A549 (cell line): ENCODE measurements at regions not wholly inside any gene's neighbourhood (a gene's known extent, or its start where the extent isn't known, plus 50 kb on each side); places are given as distances from the start of the nearest gene placed in this dataset.

Experiments used
- ATAC-seq, 2 experiments: fragments of 200-7000 bp in 1 of 2; fragments of >200 bp in 1 of 2; cut with Nextera tagmentation in 1 of 2; cut with Tn5 transposase in 1 of 2; 3 replicates each; pipeline versions ENCODE4 v1.8.0 to v1.9.1; 2018 to 2020; ENCODE audit warnings: mild to moderate bottlenecking in 1 of 2, moderate library complexity in 1 of 2
- CTCF ChIA-PET: fragments of 300-600 bp; sonication (Branson Sonifier 250); formaldehyde crosslinking; extraction: SDS; loops from one replicate; lab custom pipeline; 2021; ENCODE audit warnings: antibody characterized with exemption, inconsistent platforms; lab: Yijun Ruan, JAX
- POLR2A ChIA-PET: fragments of 350-600 bp; formaldehyde crosslinking; extraction: SDS; loops from one replicate; lab custom pipeline; 2021; ENCODE audit warnings: antibody characterized with exemption, inconsistent platforms; lab: Yijun Ruan, JAX
- DNase-seq, 2 experiments: peaks; one replicate each; pipeline versions ENCODE4 v3.0.0 to v3.0.0-alpha.2; 2011 to 2016; ENCODE audit warnings: low read depth in 1 of 2, low spot score in 1 of 2
- FAIRE-seq: peaks from 2 replicates; lab custom pipeline; 2011; peaks lifted over from hg19 to GRCh38; lab: Jason Lieb, UNC
- H3K27ac ChIP-seq, 2 experiments: fragments of >200 bp; sonication (Bioruptor Twin); formaldehyde crosslinking; 3 replicates each; pipeline ENCODE4 v1.5.1; 2016 to 2017
- H3K4me1 ChIP-seq: fragments of >200 bp; sonication (Bioruptor Twin); formaldehyde crosslinking; 3 replicates; pipeline ENCODE4 v1.6.1; 2016
- H3K4me2 ChIP-seq: fragments of >200 bp; sonication (Bioruptor Twin); formaldehyde crosslinking; 3 replicates; pipeline ENCODE4 v1.6.1; 2016
- H3K4me3 ChIP-seq: fragments of >200 bp; sonication (Bioruptor Twin); formaldehyde crosslinking; 3 replicates; pipeline ENCODE4 v1.5.1; 2016
- H3K9me3 ChIP-seq: fragments of >200 bp; sonication (Bioruptor Twin); formaldehyde crosslinking; 3 replicates; pipeline ENCODE4 v1.6.1; 2016
- CEBPB ChIP-seq, 2 experiments: fragments of >200 bp in 1 of 2; sonication (Bioruptor Twin) in 1 of 2; formaldehyde crosslinking in 1 of 2; IDR thresholded peaks; 2 replicates each; pipeline ENCODE4 v1.6.1; 2012 to 2016
- CHD4 ChIP-seq: fragments of 200-600 bp; sonication (generic); IDR thresholded peaks from 2 replicates; pipeline ENCODE4 v1.6.1; 2016; ENCODE audit warnings: antibody characterized with exemption, mild to moderate bottlenecking, borderline replicate concordance
- EHF ChIP-seq: fragments of 250-450 bp; sonication (Bioruptor Pico); IDR thresholded peaks from 2 replicates; pipeline ENCODE4 v1.5.0; 2020; ENCODE audit warnings: mild to moderate bottlenecking
- FOXS1 ChIP-seq: fragments of 250-450 bp; sonication (Bioruptor Pico); IDR thresholded peaks from 2 replicates; pipeline ENCODE4 v1.5.0; 2020; ENCODE audit warnings: mild to moderate bottlenecking, moderate library complexity
- HDAC2 ChIP-seq: fragments of 200-600 bp; sonication (generic); IDR thresholded peaks from 2 replicates; pipeline ENCODE4 v1.6.1; 2016
- HOXA7 ChIP-seq: fragments of 250-450 bp; sonication (Bioruptor Pico); IDR thresholded peaks from 2 replicates; pipeline ENCODE4 v1.5.0; 2020; ENCODE audit warnings: mild to moderate bottlenecking, moderate library complexity
- HOXB13 ChIP-seq: fragments of 250-450 bp; sonication (Bioruptor Pico); IDR thresholded peaks from 2 replicates; pipeline ENCODE4 v1.5.0; 2020; ENCODE audit warnings: low read depth, mild to moderate bottlenecking, moderate library complexity
- MAFK ChIP-seq: fragments of 450-650 bp; IDR thresholded peaks from 2 replicates; pipeline ENCODE4 v1.6.1; 2014; ENCODE audit not compliant: partially characterized antibody
- MAZ ChIP-seq: fragments of 150-350 bp; IDR thresholded peaks from 2 replicates; pipeline ENCODE4 v1.6.1; 2014; ENCODE audit warnings: antibody characterized with exemption, low read depth, low read length, borderline replicate concordance
- PHF8 ChIP-seq: fragments of 200-600 bp; sonication (generic); IDR thresholded peaks from 2 replicates; pipeline ENCODE4 v1.6.1; 2016; ENCODE audit warnings: low read depth, mild to moderate bottlenecking, antibody characterized with exemption, moderate library complexity, borderline replicate concordance
- POLR2AphosphoS2 ChIP-seq: conservative IDR thresholded peaks from 2 replicates; pipeline ENCODE4 v1.6.1; 2012; ENCODE audit warnings: low read length, improper control_type of control experiment, inconsistent platforms
- RAD21 ChIP-seq, 2 experiments: fragments of >200 bp in 1 of 2; sonication (Bioruptor Twin) in 1 of 2; formaldehyde crosslinking in 1 of 2; IDR thresholded peaks in 1 of 2; conservative IDR thresholded peaks in 1 of 2; 2 replicates in 1 of 2; 3 replicates in 1 of 2; pipeline ENCODE4 v1.6.1; 2012 to 2018; ENCODE audit warnings: inconsistent platforms in 1 of 2
- RNF2 ChIP-seq: fragments of 200-600 bp; sonication (generic); IDR thresholded peaks from 2 replicates; pipeline ENCODE4 v1.6.1; 2016; ENCODE audit warnings: low read depth, mild to moderate bottlenecking, antibody characterized with exemption, moderate library complexity, borderline replicate concordance
- TFCP2L1 ChIP-seq: fragments of 250-450 bp; sonication (Bioruptor Pico); IDR thresholded peaks from 2 replicates; pipeline ENCODE4 v1.5.0; 2021; ENCODE audit warnings: mild to moderate bottlenecking
- TP53 ChIP-seq: fragments of 250-450 bp; sonication (Bioruptor Pico); IDR thresholded peaks from 2 replicates; pipeline ENCODE4 v1.5.0; 2021; ENCODE audit warnings: mild to moderate bottlenecking, moderate library complexity
- ZNF302 ChIP-seq: fragments of 250-450 bp; sonication (Bioruptor Pico); IDR thresholded peaks from 2 replicates; pipeline ENCODE4 v1.9.0; 2021; ENCODE audit warnings: inconsistent platforms, mild to moderate bottlenecking, moderate library complexity
- ZSCAN20 ChIP-seq: fragments of 250-450 bp; sonication (Bioruptor Pico); IDR thresholded peaks from 2 replicates; pipeline ENCODE4 v1.8.0; 2022; ENCODE audit warnings: mild to moderate bottlenecking, moderate library complexity
- WGBS: methylation state at CpG from one replicate; pipeline ENCODE4 v1.1.6; 2017; ENCODE audit errors: missing lambda C conversion rate; 5-methylcytosine and 5-hydroxymethylcytosine counted together
- TF ChIP-seq, protein P1 (sequence below): fragments of >200 bp; sonication (Bioruptor Twin); formaldehyde crosslinking; IDR thresholded peaks from 2 replicates; pipeline ENCODE4 v1.6.1; 2016
- TF ChIP-seq, protein P2 (sequence below): fragments of 250-450 bp; sonication (Bioruptor Pico); IDR thresholded peaks from 2 replicates; pipeline ENCODE4 v1.5.0; 2020; ENCODE audit warnings: low read depth, mild to moderate bottlenecking, moderate library complexity

DNA sequence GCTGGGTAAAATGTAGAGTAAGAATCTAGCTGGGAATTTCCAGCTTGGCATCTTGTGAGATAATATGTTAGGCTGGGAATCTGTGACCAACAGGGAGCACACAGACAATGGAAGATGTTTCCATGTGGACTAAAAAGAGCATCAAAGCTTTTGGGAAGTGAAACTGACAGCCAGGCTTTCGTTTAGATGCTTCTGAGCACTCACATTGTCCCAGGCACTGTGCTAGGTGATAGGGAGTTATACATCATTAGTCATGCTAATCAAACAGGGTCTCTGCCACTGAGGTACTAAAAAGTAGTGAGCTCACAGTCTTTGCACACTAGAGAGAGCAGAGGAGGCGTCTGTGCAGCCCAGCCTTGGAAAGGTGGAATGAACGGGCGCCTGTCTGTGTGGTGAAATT lies 101.9 kb upstream of the SCOC start:
- CTCF ChIA-PET, result interaction anchor here (0.6 kb wide), 1 partner anchor 37 kb away, joined by 3 read pairs; no protein-coding TSS in a partner anchor

DNA sequence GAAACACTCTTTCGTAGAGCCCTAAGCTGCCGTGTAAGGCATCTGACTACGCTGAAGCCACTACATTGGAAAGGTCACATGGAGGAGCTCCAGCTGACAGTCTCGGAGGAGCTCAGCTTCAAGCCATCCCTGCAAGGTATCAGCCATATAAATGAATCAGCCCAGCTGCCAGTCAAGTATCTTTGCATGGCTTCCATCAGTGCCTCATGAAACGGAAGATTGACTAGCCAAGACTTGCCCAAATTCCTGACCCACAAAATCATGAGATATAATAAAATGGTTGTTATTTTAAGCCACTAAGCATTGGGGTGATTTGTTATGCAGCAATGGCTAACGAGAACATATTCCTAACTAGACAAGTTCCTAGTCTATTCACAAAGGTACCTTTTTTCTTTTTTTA lies 104.1 kb upstream of the SCOC start:
- DNase-seq (no peak), FAIRE-seq (no peak), ATAC-seq (no peak)
- 90% methylated on average over 6 of the region's 6 CpGs for WGBS
- no peak for TF ChIP-seq PHF8
- TF ChIP-seq CHD4, result no peak
- TF ChIP-seq TP53, result no peak
- no peak for TF ChIP-seq RNF2
- TF ChIP-seq POLR2AphosphoS2, result no peak
- Histone ChIP-seq H3K4me2 (no peak overlapping the region), H3K4me1 (no peaks in the 10 kb centered on the region), H3K27ac (no peak overlapping the region), H3K9me3 (no peaks in the 10 kb centered on the region), H3K4me3 (no peak overlapping the region)
- ChIA-PET POLR2A (no interaction called here), CTCF (no interaction called here)

More for the DNA sequence above, 101.9 kb upstream of the SCOC start:
- TF ChIP-seq, protein P1, sequence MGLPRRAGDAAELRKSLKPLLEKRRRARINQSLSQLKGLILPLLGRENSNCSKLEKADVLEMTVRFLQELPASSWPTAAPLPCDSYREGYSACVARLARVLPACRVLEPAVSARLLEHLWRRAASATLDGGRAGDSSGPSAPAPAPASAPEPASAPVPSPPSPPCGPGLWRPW, result no peak
- TF ChIP-seq EHF (CRISPR knock-in tag), result no peak
- TF ChIP-seq, protein P2, sequence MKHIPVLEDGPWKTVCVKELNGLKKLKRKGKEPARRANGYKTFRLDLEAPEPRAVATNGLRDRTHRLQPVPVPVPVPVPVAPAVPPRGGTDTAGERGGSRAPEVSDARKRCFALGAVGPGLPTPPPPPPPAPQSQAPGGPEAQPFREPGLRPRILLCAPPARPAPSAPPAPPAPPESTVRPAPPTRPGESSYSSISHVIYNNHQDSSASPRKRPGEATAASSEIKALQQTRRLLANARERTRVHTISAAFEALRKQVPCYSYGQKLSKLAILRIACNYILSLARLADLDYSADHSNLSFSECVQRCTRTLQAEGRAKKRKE (CRISPR knock-in tag), result no peak
- no peak for TF ChIP-seq MAFK
- H3K9me3 ChIP-seq, result no peaks in the 10 kb centered on the region
- DNase-seq, result no peak
- no peak for FAIRE-seq
- ATAC-seq, result no peak
- no peaks in the 10 kb centered on the region for H3K4me1 ChIP-seq
- H3K27ac ChIP-seq, result no peak overlapping the region
- POLR2A ChIA-PET, result no interaction called here
- H3K4me2 ChIP-seq, result no peak overlapping the region
- 58% methylated on average over 4 of the region's 4 CpGs for WGBS
- H3K4me3 ChIP-seq, result no peak overlapping the region

DNA sequence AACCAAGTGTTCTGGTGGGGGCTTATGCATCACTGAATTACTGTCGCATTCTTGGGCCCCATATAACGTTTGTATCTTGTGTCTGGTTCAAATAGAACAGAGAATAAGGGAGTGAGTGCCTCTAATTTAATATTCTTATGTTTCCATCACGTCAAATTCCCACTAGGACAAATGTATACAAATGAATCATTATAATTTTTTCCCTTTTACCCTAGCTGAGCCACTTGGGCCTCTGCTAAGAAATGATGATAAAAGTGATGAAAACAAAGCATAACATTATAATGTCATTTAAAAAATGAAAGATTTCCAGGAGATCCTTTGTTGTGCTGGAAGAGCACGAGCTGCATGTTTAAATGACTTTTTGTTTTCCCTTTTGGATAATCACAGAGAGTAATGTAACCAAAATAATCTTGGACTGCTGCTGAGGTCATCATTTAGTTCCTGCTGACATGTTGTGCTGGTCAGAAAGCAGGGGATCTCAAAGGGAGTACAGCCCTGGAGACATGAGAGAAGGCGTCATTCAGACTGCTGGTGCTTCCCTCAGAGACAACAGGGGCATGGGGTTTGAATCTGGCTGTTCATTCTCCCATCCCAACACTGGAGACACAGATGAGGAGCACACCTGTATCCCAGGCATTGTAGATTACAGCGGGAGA lies 105.1 kb upstream of the SCOC start:
- no peaks in the 10 kb centered on the region for H3K4me1 ChIP-seq
- WGBS, result 80% methylated on average over 5 of the region's 6 CpGs
- DNase-seq, result no peak
- H3K27ac ChIP-seq, result no peak overlapping the region
- ATAC-seq, result no peak
- CTCF ChIA-PET, result interaction anchor here (1.1 to 1.3 kb wide), 2 partner anchors 13 to 62 kb away, joined by 3 to 4 read pairs; no protein-coding TSS in a partner anchor
- no peak overlapping the region for H3K4me3 ChIP-seq
- FAIRE-seq, result no peak
- POLR2A ChIA-PET, result no interaction called here
- H3K9me3 ChIP-seq, result no peaks in the 10 kb centered on the region
- H3K4me2 ChIP-seq, result no peak overlapping the region
- TF ChIP-seq ZNF302 (CRISPR knock-in tag) (no peak), TFCP2L1 (CRISPR knock-in tag) (no peak), FOXS1 (CRISPR knock-in tag) (no peak), HOXB13 (no peak), ZSCAN20 (no peak), MAFK (peak; percentile 17)
- TF ChIP-seq, protein P2 (CRISPR knock-in tag), result no peak

DNA sequence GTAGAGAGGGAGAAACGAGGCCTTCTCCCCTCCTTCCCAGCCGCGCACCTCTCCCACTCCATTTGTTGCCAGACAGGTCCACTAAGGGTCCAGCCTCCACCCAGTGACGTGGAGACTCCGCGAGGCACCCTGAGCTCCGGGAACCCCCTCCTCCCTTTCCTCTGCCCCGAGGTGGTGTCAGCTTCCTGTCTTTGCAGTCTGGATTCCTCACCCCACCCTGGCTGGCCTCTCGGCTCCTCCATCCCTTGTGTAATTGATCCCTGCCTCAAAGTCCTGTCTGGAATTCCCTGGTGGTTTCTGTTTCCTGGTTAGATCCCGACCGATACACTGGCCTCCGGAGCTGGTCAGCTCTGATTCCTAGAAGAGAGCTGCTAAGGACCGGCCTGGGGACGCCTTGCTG lies 105.9 kb upstream of the SCOC start:
- ChIA-PET POLR2A (no interaction called here), CTCF (interaction anchor here (1.1 to 1.3 kb wide), 2 partner anchors 14 to 63 kb away, joined by 3 to 4 read pairs; no protein-coding TSS in a partner anchor)
- H3K4me1 ChIP-seq, result no peaks in the 10 kb centered on the region
- TF ChIP-seq MAZ (no peak), CEBPB (IDR thresholded peaks at IDR 0.05) (no peak), HOXB13 (no peak), RAD21 (conservative IDR thresholded peaks at IDR 0.05 in 1 of 2, IDR thresholded peaks at IDR 0.05 in 1 of 2) (no peak), TFCP2L1 (CRISPR knock-in tag) (no peak), HOXA7 (CRISPR knock-in tag) (no peak), HDAC2 (no peak)
- FAIRE-seq (no peak), DNase-seq (no peak), ATAC-seq (no peak)
- H3K4me2 ChIP-seq, result no peak overlapping the region
- no peak overlapping the region for H3K27ac ChIP-seq
- 84% methylated on average over 14 of the region's 14 CpGs for WGBS
- no peaks in the 10 kb centered on the region for H3K9me3 ChIP-seq
- no peak overlapping the region for H3K4me3 ChIP-seq
